ENCODE measurements at regions not wholly inside any gene's neighbourhood (a gene's known extent, or its start where the extent isn't known, plus 50 kb on each side); places are given as distances from the start of the nearest gene placed in this dataset.

DNA sequence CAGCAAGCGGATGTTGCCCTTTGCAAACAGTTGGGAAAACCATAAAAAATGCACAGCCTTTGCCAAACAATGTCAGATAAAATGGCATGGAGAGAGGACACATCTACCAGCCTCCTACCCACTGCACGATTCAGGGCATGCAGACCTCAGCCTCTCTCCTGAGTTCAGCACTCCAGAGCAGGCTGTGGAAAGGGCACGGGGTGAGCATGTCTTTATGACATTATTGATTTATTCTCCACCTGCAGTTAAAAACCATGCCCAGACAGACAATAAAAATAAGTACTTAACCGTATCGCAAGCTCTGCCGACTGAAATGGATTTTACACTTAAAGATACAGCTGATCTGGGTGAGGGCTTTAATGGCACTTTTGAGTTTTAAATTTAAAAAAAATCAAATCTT lies 127.1 kb downstream of the MAF start:
- no peak overlapping the region for H3K4me3 ChIP-seq (ENCODE audit: low read depth, low read length)
- DNase-seq (ENCODE audit: low read depth): no peak
- TF ChIP-seq CTCF (IDR thresholded peaks at IDR 0.05; ENCODE audit: low read depth, low read length, missing control alignments): no peak

DNA sequence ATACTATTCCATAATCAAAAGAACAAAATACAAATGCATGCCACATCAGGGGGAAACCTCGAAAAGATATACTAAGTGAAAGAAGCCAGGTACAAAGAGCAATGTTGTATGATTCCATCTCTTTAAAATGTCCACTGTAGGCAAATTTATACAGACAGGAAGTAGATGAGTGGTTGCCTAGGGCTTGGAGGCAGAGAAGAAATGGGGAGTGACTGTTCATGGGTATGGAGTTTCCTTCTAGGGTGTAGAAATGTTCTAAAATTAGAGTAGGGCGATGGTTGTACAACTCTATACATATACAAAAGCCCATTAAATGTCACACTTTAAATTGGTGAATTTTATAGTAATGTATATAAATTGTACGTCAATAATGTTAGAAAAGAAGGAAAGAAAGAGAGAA lies 128.1 kb downstream of the MAF start:
- no peak for DNase-seq (ENCODE audit: low read depth)
- no peak overlapping the region for H3K4me3 ChIP-seq (ENCODE audit: low read depth, low read length)
- TF ChIP-seq CTCF (IDR thresholded peaks at IDR 0.05; ENCODE audit: low read depth, low read length, missing control alignments): no peak

- no peak for TF ChIP-seq CTCF (IDR thresholded peaks at IDR 0.05; ENCODE audit: low read depth, low read length, missing control alignments)
- no peak for DNase-seq (ENCODE audit: low read depth)
- no peak overlapping the region for H3K4me3 ChIP-seq (ENCODE audit: low read depth, low read length)
Measured at GRCh38 chr16:79469999-79470398, 130.5 kb downstream of the MAF start.

DNA sequence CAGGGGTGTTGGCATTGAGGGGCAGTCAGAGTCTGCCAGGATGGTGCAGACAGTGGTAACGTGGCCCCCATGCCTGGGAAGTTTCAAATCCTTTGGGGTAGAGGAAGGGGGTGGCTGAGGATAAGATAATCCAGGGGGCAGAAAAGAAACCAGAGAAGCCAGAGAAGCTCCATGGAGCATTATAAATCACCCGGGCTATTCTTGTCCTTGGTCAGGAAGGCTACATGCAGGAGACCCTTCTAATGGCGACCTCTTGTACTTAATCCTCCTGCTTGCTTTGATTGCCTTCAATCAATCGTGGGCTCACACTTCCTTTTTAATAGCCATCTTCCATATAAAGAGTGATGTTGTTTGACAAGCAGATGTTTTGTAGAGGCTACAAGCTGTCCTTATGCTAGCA lies 131.9 kb downstream of the MAF start:
- no peak overlapping the region for H3K4me3 ChIP-seq (ENCODE audit: low read depth, low read length)
- TF ChIP-seq CTCF (IDR thresholded peaks at IDR 0.05; ENCODE audit: low read depth, low read length, missing control alignments): no peak
- DNase-seq (ENCODE audit: low read depth): no peak

GRCh38 chr16:79468121-79468552 lies 132.4 kb downstream of the MAF start:
- no peak overlapping the region for H3K4me3 ChIP-seq (ENCODE audit: low read depth, low read length)
- no peak for TF ChIP-seq CTCF (IDR thresholded peaks at IDR 0.05; ENCODE audit: low read depth, low read length, missing control alignments)
- DNase-seq (ENCODE audit: low read depth): no peak

- no peak for DNase-seq (ENCODE audit: low read depth)
- H3K4me3 ChIP-seq (ENCODE audit: low read depth, low read length): no peak overlapping the region
- no peak for TF ChIP-seq CTCF (IDR thresholded peaks at IDR 0.05; ENCODE audit: low read depth, low read length, missing control alignments)
Measured at GRCh38 chr16:79466111-79466510, 134.4 kb downstream of the MAF start.

DNA sequence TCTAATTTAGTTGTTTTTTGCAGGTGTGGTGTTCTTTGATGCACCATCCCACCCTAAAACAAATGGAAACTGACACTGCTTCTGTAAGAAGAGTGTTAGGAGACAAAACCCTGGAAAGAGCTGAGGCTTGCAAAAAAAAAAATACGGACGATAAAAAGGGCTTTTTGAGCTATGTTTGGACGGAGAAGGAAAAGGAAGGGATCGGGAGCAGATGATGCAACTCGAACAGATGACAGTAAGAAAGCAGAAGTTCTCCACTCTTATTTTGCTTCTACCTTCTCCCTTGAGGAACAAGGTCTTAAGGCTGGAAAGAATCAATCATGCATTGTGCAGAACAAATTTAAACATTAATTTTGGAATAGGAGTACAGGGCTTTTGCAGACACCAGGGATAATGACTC lies 136.7 kb downstream of the MAF start:
- no peak for DNase-seq (ENCODE audit: low read depth)
- TF ChIP-seq CTCF (IDR thresholded peaks at IDR 0.05; ENCODE audit: low read depth, low read length, missing control alignments): no peak
- no peak overlapping the region for H3K4me3 ChIP-seq (ENCODE audit: low read depth, low read length)

Data from GM12864 (cell line).